ENCODE measurements at regions not wholly inside any gene's neighbourhood (a gene's known extent, or its start where the extent isn't known, plus 50 kb on each side); places are given as distances from the start of the nearest gene placed in this dataset.

DNA sequence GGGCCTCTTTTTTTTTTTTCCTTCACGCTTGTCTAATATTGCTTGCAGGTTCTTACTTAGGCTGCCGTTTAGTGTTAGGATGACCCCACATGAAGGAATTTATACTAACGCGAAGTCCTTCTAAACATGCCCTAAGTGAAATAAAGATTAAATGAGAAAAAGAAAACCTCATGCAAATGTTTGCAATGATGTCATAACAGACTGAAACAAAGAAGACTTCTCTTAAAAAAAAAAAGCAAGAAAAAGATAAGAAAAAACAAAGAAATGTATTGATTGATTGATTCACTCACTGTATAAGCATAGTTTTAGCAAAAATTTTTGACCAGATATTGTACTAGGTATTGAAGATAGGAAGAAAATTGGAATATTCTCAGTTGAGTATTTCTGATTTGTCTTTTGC is 418.2 kb downstream of the IRS2 start:
- no peak overlapping the region for H3K4me2 ChIP-seq (ENCODE audit: low read depth, low read length)
- no peak overlapping the region for H3K18ac ChIP-seq (ENCODE audit: low read depth, low read length)
- H2BK20ac ChIP-seq (ENCODE audit: low read depth, low read length) = no peak overlapping the region
- DNase-seq = no peak
- H3K4me3 ChIP-seq (ENCODE audit: insufficient read depth, low read depth, low read length) = no peak overlapping the region
- H4K5ac ChIP-seq (ENCODE audit: low read depth, low read length) = no peak overlapping the region
- no CpG with 5 or more reads among the region's 4 CpGs for WGBS, 2 experiments (ENCODE audit: extremely low coverage in 2 of 2, insufficient read length in 1 of 2)
- H3K79me1 ChIP-seq (ENCODE audit: low read depth in 1 of 2, low read length in 2 of 2) = no peaks in the 10 kb centered on the region
- H2BK5ac ChIP-seq (ENCODE audit: low read depth, low read length, poor library complexity, severe bottlenecking) = no peak overlapping the region
- ChIA-PET POLR2A (ENCODE audit: unreplicated experiment) (no interaction called here), CTCF (no interaction called here)
- no peak overlapping the region for H2BK15ac ChIP-seq (ENCODE audit: low read depth, low read length)
- intact Hi-C loops (cut with micrococcal nuclease) = no loop called here
- no peak overlapping the region for H2AK5ac ChIP-seq (ENCODE audit: low read depth, low read length)
- H4K8ac ChIP-seq (ENCODE audit: low read depth in 2 of 2, low read length in 2 of 2) = no peak overlapping the region
- no peak overlapping the region for H3K23ac ChIP-seq (ENCODE audit: low read depth, low read length)
- H3K27ac ChIP-seq (ENCODE audit: insufficient read depth, low read length) = no peak overlapping the region
- H2AFZ ChIP-seq (replicated peaks; ENCODE audit: low read length, poor library complexity) = no peak overlapping the region
- no peaks in the 10 kb centered on the region for H3K9me1 ChIP-seq (ENCODE audit: insufficient read depth, low read length)
- no peak overlapping the region for H3K4ac ChIP-seq (ENCODE audit: low read depth, low read length)
- H3K36me3 ChIP-seq (ENCODE audit: control insufficient read depth, insufficient read depth, low read length) = no peaks in the 10 kb centered on the region
- no peaks in the 10 kb centered on the region; the same call in 1 of the 2 replicates for H3K27me3 ChIP-seq (ENCODE audit: control insufficient read depth, insufficient read depth, low read length)
- no peaks in the 10 kb centered on the region for H3K4me1 ChIP-seq (ENCODE audit: control insufficient read depth, insufficient read depth, low read length)
- H3K56ac ChIP-seq (ENCODE audit: extremely low read depth, insufficient read depth, low read length) = no peak overlapping the region
- no TSS peak for BruUV-seq (replicated peaks)
- no peak overlapping the region for H2BK120ac ChIP-seq (ENCODE audit: low read depth, low read length)
- H2AK9ac ChIP-seq (replicated peaks; ENCODE audit: low read depth, low read length, poor library complexity) = no peak overlapping the region
- ATAC-seq (ENCODE audit: low read depth) = no peak
- peaks cover 3% of the 10 kb centered on the region; the same call in 1 of the 2 replicates for H3K9me3 ChIP-seq (ENCODE audit: control insufficient read depth, insufficient read depth, low read length)
- dilution Hi-C loops (cut with HindIII; ENCODE audit: low sequenced_read_pairs, unreplicated experiment) = no loop called here
- no peak overlapping the region for H3K9ac ChIP-seq (ENCODE audit: low read depth, low read length)
- H4K20me1 ChIP-seq (ENCODE audit: insufficient read depth, low read length) = no peaks in the 10 kb centered on the region
- TF ChIP-seq CEBPB (IDR thresholded peaks at IDR 0.05; ENCODE audit: low read depth, low read length) (no peak), POLR2A (IDR thresholded peaks at IDR 0.05; ENCODE audit: low read depth, low read length) (no peak), MXI1 (IDR thresholded peaks at IDR 0.05; ENCODE audit: borderline replicate concordance, low read depth, low read length) (no peak), BHLHE40 (IDR thresholded peaks at IDR 0.05; ENCODE audit: low read depth, low read length) (no peak), SMC3 (IDR thresholded peaks at IDR 0.05; ENCODE audit: low read depth, low read length) (no peak), RFX5 (IDR thresholded peaks at IDR 0.05; ENCODE audit: low read depth, low read length) (no peak), MAZ (IDR thresholded peaks at IDR 0.05; ENCODE audit: borderline replicate concordance, low read depth, low read length) (no peak)
- TF ChIP-seq, protein P1, sequence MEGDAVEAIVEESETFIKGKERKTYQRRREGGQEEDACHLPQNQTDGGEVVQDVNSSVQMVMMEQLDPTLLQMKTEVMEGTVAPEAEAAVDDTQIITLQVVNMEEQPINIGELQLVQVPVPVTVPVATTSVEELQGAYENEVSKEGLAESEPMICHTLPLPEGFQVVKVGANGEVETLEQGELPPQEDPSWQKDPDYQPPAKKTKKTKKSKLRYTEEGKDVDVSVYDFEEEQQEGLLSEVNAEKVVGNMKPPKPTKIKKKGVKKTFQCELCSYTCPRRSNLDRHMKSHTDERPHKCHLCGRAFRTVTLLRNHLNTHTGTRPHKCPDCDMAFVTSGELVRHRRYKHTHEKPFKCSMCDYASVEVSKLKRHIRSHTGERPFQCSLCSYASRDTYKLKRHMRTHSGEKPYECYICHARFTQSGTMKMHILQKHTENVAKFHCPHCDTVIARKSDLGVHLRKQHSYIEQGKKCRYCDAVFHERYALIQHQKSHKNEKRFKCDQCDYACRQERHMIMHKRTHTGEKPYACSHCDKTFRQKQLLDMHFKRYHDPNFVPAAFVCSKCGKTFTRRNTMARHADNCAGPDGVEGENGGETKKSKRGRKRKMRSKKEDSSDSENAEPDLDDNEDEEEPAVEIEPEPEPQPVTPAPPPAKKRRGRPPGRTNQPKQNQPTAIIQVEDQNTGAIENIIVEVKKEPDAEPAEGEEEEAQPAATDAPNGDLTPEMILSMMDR (conservative IDR thresholded peaks at IDR 0.05; ENCODE audit: low read depth, low read length) = no peak
- in situ Hi-C loops (cut with MboI; ENCODE audit: low sequenced_read_pairs) = loop anchor here (25.0 kb wide), 1 partner anchor 744 kb away; no protein-coding TSS in a partner anchor
- no peak overlapping the region for H3K14ac ChIP-seq (replicated peaks; ENCODE audit: low read depth, low read length)
- H4K91ac ChIP-seq (ENCODE audit: insufficient read depth, low read depth, low read length) = no peak overlapping the region

Measured in IMR-90 (cell line).